ENCODE measurements at regions not wholly inside any gene's neighbourhood (a gene's known extent, or its start where the extent isn't known, plus 50 kb on each side); places are given as distances from the start of the nearest gene placed in this dataset.

DNA sequence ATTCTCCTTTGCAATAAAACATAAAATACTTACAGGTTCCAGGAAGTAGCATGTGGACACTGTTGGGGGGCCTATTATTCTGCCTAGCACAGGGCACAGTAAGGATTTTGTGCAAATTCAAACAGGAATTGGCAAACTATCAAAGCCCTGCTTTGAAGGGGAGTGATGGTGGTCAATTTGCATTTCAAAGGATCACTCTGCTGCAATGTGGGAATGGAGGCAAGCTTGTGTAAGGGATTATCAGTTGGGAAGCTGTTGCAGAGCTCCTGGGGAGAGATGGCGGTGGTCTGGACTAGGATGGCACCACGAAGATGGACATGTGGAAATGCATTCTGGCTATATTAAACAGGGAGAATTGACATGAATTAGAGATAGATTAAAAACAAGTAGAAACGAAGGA lies 990.7 kb upstream of the RBFOX1 start:
- H3K27me3 ChIP-seq: no peaks in the 10 kb centered on the region
- no peak overlapping the region for H3K27ac ChIP-seq
- H3K4me1 ChIP-seq: no peaks in the 10 kb centered on the region
- H3K36me3 ChIP-seq: no peaks in the 10 kb centered on the region
- intact Hi-C loops (cut with DNase I): no loop called here
- no peak overlapping the region for H3K4me3 ChIP-seq
- no peak for DNase-seq
- no peak overlapping the region for H3K9ac ChIP-seq (ENCODE audit: low read depth in 2 of 2, low read length in 2 of 2)
- no peaks in the 10 kb centered on the region for H3K9me3 ChIP-seq
- TF ChIP-seq, protein P1, sequence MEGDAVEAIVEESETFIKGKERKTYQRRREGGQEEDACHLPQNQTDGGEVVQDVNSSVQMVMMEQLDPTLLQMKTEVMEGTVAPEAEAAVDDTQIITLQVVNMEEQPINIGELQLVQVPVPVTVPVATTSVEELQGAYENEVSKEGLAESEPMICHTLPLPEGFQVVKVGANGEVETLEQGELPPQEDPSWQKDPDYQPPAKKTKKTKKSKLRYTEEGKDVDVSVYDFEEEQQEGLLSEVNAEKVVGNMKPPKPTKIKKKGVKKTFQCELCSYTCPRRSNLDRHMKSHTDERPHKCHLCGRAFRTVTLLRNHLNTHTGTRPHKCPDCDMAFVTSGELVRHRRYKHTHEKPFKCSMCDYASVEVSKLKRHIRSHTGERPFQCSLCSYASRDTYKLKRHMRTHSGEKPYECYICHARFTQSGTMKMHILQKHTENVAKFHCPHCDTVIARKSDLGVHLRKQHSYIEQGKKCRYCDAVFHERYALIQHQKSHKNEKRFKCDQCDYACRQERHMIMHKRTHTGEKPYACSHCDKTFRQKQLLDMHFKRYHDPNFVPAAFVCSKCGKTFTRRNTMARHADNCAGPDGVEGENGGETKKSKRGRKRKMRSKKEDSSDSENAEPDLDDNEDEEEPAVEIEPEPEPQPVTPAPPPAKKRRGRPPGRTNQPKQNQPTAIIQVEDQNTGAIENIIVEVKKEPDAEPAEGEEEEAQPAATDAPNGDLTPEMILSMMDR (IDR thresholded peaks at IDR 0.05): no peak

GRCh38 chr16:6335072-6335471 lies 997.6 kb upstream of the RBFOX1 start:
- intact Hi-C loops (cut with DNase I): no loop called here
- no peaks in the 10 kb centered on the region for H3K27me3 ChIP-seq
- H3K9me3 ChIP-seq: no peaks in the 10 kb centered on the region
- H3K9ac ChIP-seq (ENCODE audit: low read depth in 2 of 2, low read length in 2 of 2): no peak overlapping the region
- TF ChIP-seq, protein P1 (IDR thresholded peaks at IDR 0.05): peak; percentile 32
- no peak for DNase-seq
- no peaks in the 10 kb centered on the region for H3K4me1 ChIP-seq
- H3K36me3 ChIP-seq: no peaks in the 10 kb centered on the region
- no peak overlapping the region for H3K27ac ChIP-seq
- H3K4me3 ChIP-seq: no peak overlapping the region

DNA sequence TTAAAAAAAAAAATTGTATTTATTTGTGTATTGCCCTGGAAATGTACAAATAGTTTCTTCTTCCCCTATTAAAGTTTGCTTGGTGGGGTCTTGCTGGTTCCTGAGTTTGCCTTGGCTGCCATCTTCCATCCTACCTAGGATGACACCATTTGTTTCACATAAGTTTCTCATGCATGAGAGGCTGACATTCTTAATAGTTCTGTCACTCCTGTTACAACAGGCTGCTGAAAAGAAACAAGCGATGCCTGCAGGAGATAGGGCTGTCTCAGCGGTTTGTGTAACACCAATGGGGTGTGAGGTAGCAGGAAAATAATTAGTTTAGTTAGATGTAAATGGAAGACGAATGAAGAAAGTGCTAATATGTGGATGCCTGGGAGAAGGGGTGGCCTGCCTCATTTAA lies 1000.9 kb upstream of the RBFOX1 start:
- no peak for DNase-seq
- Histone ChIP-seq H3K9me3 (no peaks in the 10 kb centered on the region), H3K27me3 (no peaks in the 10 kb centered on the region), H3K9ac (ENCODE audit: low read depth in 2 of 2, low read length in 2 of 2) (no peak overlapping the region), H3K4me1 (no peaks in the 10 kb centered on the region), H3K27ac (no peak overlapping the region), H3K36me3 (no peaks in the 10 kb centered on the region), H3K4me3 (no peak overlapping the region)
- intact Hi-C loops (cut with DNase I): no loop called here
- TF ChIP-seq, protein P1 (IDR thresholded peaks at IDR 0.05): no peak

- TF ChIP-seq, protein P1 (IDR thresholded peaks at IDR 0.05): no peak
These were observed 1014.7 kb upstream of the RBFOX1 start for GRCh38 chr16:6317934-6318333.

GRCh38 chr16:6309271-6309670 lies 1023.4 kb upstream of the RBFOX1 start:
- intact Hi-C loops (cut with DNase I): no loop called here
- Histone ChIP-seq H3K9ac (ENCODE audit: low read depth in 2 of 2, low read length in 2 of 2) (no peak overlapping the region), H3K27ac (no peak overlapping the region), H3K27me3 (no peaks in the 10 kb centered on the region), H3K4me1 (no peaks in the 10 kb centered on the region), H3K4me3 (no peak overlapping the region), H3K36me3 (no peaks in the 10 kb centered on the region), H3K9me3 (no peaks in the 10 kb centered on the region)
- TF ChIP-seq, protein P1 (IDR thresholded peaks at IDR 0.05): no peak
- no peak for DNase-seq

More at GRCh38 chr16:6317934-6318333, 1014.7 kb upstream of the RBFOX1 start:
- Histone ChIP-seq H3K4me1 (no peaks in the 10 kb centered on the region), H3K4me3 (no peak overlapping the region), H3K9me3 (no peaks in the 10 kb centered on the region), H3K27me3 (no peaks in the 10 kb centered on the region), H3K9ac (ENCODE audit: low read depth in 2 of 2, low read length in 2 of 2) (no peak overlapping the region), H3K36me3 (no peaks in the 10 kb centered on the region), H3K27ac (no peak overlapping the region)
- intact Hi-C loops (cut with DNase I): no loop called here
- DNase-seq: no peak

DNA sequence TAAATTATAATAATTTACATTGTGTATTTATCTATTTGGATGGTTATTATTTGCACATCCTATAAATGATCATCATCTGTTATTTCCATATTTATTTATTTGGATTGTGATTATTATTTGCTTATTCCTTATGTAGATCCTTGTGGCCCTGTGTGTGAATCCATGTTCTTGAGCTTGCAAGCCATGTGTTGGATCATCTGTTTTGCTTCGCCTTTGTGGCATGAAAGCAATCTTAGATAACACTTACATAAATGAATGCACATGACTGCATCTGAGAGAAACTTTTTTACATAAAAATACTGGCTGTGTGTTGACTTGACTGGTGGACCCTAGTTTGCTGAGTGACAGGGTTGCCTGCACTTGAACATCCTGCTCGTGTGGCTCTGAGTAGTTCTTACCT lies 1024.5 kb upstream of the RBFOX1 start:
- no peak for DNase-seq
- H3K27ac ChIP-seq: no peak overlapping the region
- intact Hi-C loops (cut with DNase I): no loop called here
- no peak overlapping the region for H3K4me3 ChIP-seq
- no peaks in the 10 kb centered on the region for H3K9me3 ChIP-seq
- H3K4me1 ChIP-seq: no peaks in the 10 kb centered on the region
- no peaks in the 10 kb centered on the region for H3K27me3 ChIP-seq
- H3K36me3 ChIP-seq: no peaks in the 10 kb centered on the region
- H3K9ac ChIP-seq (ENCODE audit: low read depth in 2 of 2, low read length in 2 of 2): no peak overlapping the region
- TF ChIP-seq, protein P1 (IDR thresholded peaks at IDR 0.05): no peak

Data from colonic mucosa (tissue), 4 donors.